NT2/D1 (cell line): ENCODE measurements at regions not wholly inside any gene's neighbourhood (a gene's known extent, or its start where the extent isn't known, plus 50 kb on each side); places are given as distances from the start of the nearest gene placed in this dataset.

Source experiments
- DNase-seq: peaks from one replicate; pipeline ENCODE4 v3.0.0-alpha.2; 2011; ENCODE audit warnings: low read depth, low spot score
- H3K27me3 ChIP-seq: 2 replicates; pipeline ENCODE4 v1.6.0; 2011; ENCODE audit warnings: mild to moderate bottlenecking; ENCODE audit not compliant: insufficient read length, insufficient read depth
- H3K36me3 ChIP-seq: 2 replicates; pipeline ENCODE4 v1.6.1; 2011; ENCODE audit warnings: mild to moderate bottlenecking, low read length, mixed read lengths; ENCODE audit not compliant: insufficient read depth, insufficient read length
- H3K4me1 ChIP-seq: 2 replicates; pipeline ENCODE4 v1.5.1; 2011; ENCODE audit not compliant: insufficient read depth, insufficient read length
- H3K4me3 ChIP-seq: 2 replicates; pipeline ENCODE4 v1.5.1; 2011; ENCODE audit warnings: low read depth; ENCODE audit not compliant: insufficient read length
- H3K9ac ChIP-seq: 2 replicates; pipeline ENCODE4 v1.6.0; 2011; ENCODE audit warnings: low read depth; ENCODE audit not compliant: insufficient read length
- H3K9me3 ChIP-seq: 2 replicates; pipeline ENCODE4 v1.5.1; 2011; ENCODE audit warnings: mild to moderate bottlenecking, low read length; ENCODE audit not compliant: insufficient read depth
- SUZ12 ChIP-seq: IDR thresholded peaks from 2 replicates; pipeline ENCODE4 v1.6.1; 2011; ENCODE audit not compliant: insufficient read length, insufficient read depth; ENCODE audit errors: extremely low read depth
- YY1 ChIP-seq: IDR thresholded peaks from 2 replicates; pipeline ENCODE4 v1.6.1; 2011; ENCODE audit not compliant: insufficient read length, insufficient read depth
- ZNF274 ChIP-seq: IDR thresholded peaks from 2 replicates; pipeline ENCODE4 v1.6.1; 2011; ENCODE audit warnings: mild to moderate bottlenecking, low read depth, low read length

DNA sequence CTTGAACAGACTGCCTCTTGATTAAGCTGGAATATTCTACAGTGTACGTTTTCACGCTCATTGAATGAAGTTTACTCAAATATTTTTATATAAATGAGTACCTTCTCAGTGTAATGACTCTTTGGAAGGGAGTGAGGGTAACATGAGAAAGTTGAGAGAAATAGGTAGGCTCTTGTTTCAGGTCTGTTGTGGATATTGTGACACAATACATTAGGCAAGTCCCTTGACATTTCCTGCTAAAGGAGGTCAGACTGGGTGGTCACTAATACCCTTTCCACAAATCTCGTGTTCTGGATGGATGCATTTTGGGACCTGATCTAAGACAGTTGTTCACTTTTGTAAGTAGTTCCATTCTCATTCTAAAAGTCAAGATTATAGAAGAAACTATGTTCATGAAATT, 324.8 kb upstream of the AZI2 start:
- no peaks in the 10 kb centered on the region for H3K36me3 ChIP-seq

DNA sequence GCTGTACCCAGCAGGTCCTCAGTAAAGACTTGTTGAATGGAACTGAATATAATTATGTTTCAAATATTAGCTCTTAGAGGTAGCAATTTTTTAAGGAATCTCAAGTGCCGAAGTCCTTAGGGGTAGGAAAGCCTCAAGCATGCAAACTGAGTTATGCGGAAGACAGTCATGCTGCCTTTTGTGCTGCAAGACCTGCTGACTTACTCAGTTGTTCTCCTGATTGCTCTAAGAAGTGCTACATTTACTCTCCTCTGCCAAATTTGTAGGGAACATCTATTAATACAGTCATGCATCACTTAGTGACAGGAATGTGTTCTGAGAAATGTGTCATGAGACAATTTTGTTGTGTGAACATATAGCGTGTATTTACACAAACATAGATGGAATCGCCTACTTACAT, 325.6 kb upstream of the AZI2 start:
- no peak for DNase-seq
- Histone ChIP-seq H3K4me3 (no peak overlapping the region), H3K9ac (no peak overlapping the region), H3K4me1 (no peaks in the 10 kb centered on the region), H3K36me3 (no peaks in the 10 kb centered on the region), H3K9me3 (no peaks in the 10 kb centered on the region), H3K27me3 (no peaks in the 10 kb centered on the region)
- TF ChIP-seq YY1 (no peak), ZNF274 (no peak), SUZ12 (no peak)

More for the DNA sequence above, 324.8 kb upstream of the AZI2 start:
- no peak for TF ChIP-seq YY1
- no peak for TF ChIP-seq ZNF274
- TF ChIP-seq SUZ12 = no peak
- Histone ChIP-seq H3K4me3 (no peak overlapping the region), H3K9ac (no peak overlapping the region), H3K9me3 (no peaks in the 10 kb centered on the region), H3K4me1 (no peaks in the 10 kb centered on the region), H3K27me3 (no peaks in the 10 kb centered on the region)
- DNase-seq = no peak

DNA sequence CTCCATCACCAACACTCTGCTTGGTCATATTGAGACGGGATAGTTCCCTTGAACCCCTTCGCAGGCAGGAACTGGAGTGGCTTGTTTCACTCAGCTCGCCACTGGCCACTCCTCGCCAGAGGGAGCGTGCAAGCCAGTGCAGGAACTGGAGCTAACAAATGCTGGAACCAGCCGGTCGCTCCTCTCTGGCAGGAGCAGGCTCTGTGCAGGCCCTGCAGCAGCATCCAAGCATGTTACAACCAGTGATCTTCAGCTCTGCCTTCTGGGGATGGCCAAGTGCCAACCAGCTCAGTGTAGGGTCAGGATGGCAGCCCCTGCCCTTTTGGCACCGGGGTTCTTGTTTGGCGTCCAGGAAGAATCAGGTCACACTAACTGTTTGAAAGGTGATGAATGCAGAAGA, 329.0 kb upstream of the AZI2 start:
- Histone ChIP-seq H3K36me3 (no peaks in the 10 kb centered on the region), H3K4me3 (no peak overlapping the region), H3K9me3 (no peaks in the 10 kb centered on the region), H3K27me3 (no peaks in the 10 kb centered on the region), H3K9ac (no peak overlapping the region), H3K4me1 (peaks cover 3% of the 10 kb centered on the region)
- no peak for TF ChIP-seq ZNF274
- TF ChIP-seq SUZ12 = no peak
- TF ChIP-seq YY1 = no peak
- DNase-seq = no peak

DNA sequence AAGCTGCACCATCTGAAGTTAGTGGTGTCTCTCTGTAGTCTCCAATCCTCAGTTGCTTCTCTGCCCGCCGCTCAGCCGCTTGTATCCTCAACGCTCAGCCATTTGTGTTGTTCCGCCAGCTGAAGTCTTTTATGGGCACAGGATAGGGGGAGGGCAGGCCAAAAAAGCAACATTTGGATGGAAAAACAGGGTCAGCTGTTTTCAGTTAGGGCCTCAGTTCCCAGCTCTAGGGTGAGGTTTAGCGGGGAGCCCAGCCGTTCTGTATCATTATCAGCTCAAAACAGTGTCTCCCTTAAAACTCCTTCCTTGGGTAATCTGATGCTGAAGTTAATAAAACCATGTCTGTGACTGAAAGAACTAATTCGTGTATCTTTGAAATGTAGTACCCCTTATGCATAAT, 329.5 kb upstream of the AZI2 start:
- no peak for TF ChIP-seq ZNF274
- no peak for TF ChIP-seq YY1
- no peak for TF ChIP-seq SUZ12

DNA sequence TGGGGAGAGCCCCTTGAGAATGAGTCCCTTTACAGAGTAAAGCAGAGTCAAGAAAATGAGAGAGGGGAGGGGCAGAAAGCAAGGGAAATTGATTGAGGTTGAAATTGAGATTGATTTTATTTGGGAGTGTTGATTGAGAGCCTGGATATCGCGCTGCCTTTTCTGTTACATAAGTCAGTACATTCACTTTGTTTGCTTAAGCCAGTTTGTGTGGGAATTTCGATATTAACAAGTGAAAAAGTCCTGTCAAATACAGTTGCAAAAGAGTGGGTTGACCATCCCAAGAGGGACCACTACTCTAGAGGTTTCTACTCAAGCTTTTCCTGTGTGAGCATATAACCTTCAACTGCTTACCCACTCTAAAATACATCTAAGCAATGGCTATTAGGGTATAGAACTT, 331.4 kb upstream of the AZI2 start:
- H3K36me3 ChIP-seq = no peaks in the 10 kb centered on the region
- TF ChIP-seq SUZ12 (no peak), ZNF274 (no peak), YY1 (no peak)
- no peak overlapping the region for H3K4me3 ChIP-seq
- no peaks in the 10 kb centered on the region for H3K9me3 ChIP-seq
- H3K27me3 ChIP-seq = no peaks in the 10 kb centered on the region
- H3K9ac ChIP-seq = no peak overlapping the region
- peaks cover 3% of the 10 kb centered on the region for H3K4me1 ChIP-seq
- DNase-seq = no peak

More for the DNA sequence above, 329.5 kb upstream of the AZI2 start:
- no peak overlapping the region for H3K9ac ChIP-seq
- DNase-seq = no peak
- H3K4me1 ChIP-seq = peaks cover 3% of the 10 kb centered on the region
- no peaks in the 10 kb centered on the region for H3K36me3 ChIP-seq
- H3K9me3 ChIP-seq = no peaks in the 10 kb centered on the region
- H3K4me3 ChIP-seq = no peak overlapping the region
- H3K27me3 ChIP-seq = no peaks in the 10 kb centered on the region

DNA sequence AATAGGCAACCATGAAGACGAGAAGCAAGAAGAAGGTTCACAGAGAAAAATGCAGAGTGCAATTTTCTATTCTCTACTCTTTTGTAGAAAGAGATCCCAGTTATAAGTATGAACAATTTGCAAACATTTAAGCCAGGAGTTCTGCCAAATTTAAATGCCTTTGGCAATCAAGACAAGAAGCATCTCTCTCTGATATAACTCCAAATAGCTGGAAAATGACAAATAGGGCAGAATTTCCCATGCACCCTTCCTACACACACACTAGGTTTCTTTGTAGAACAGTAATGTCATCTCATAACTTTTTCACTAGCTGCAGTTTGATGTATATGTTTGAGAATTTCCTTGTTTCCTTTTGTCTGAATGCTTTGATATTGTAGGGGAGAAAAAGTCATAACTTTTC, 333.5 kb upstream of the AZI2 start:
- Histone ChIP-seq H3K4me1 (peaks cover 3% of the 10 kb centered on the region), H3K27me3 (no peaks in the 10 kb centered on the region), H3K36me3 (no peaks in the 10 kb centered on the region), H3K4me3 (no peak overlapping the region), H3K9ac (no peak overlapping the region), H3K9me3 (no peaks in the 10 kb centered on the region)
- no peak for DNase-seq
- TF ChIP-seq SUZ12 = no peak
- TF ChIP-seq YY1 = no peak
- no peak for TF ChIP-seq ZNF274

DNA sequence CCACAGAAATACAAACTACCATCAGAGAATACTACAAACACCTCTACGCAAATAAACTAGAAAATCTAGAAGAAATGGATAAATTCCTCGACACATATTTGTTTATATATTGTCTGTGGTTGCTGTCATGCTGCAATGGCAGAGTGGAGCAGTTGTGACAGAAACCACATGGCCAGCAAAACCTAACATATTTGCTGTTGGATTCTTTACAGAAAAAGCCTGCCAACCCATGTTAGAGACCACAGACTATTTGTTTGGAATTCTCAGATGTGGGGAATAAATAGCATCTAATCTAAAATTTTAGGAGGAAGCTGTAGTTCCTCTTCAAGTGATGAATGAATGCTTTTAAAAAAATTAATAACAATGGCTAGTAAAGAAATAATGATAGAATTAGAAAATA, 341.6 kb upstream of the AZI2 start:
- H3K27me3 ChIP-seq = no peaks in the 10 kb centered on the region
- DNase-seq = no peak
- no peaks in the 10 kb centered on the region for H3K4me1 ChIP-seq
- H3K4me3 ChIP-seq = no peak overlapping the region
- H3K9me3 ChIP-seq = no peaks in the 10 kb centered on the region
- TF ChIP-seq SUZ12 (no peak), ZNF274 (no peak), YY1 (no peak)
- no peak overlapping the region for H3K9ac ChIP-seq
- no peaks in the 10 kb centered on the region for H3K36me3 ChIP-seq

DNA sequence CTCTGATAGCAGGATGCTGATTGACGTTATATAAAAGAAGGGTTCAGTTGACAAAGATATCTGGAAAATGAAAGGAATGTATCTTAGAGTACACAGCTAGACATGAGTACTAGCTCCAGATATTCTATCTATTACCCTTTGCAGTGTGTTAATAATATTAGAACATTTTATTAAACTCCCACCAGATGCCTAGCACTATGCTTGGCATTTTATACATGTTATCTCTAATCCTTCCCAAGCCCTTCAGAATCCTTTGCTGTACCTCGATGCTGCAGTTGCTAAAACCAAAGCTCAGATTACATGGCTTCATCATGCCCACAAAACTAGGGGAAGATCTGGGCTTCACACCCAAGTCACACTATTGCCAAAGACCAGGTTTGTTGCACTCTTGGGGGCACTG, 350.1 kb upstream of the AZI2 start:
- TF ChIP-seq YY1 = no peak
- TF ChIP-seq SUZ12 = no peak
- no peaks in the 10 kb centered on the region for H3K4me1 ChIP-seq
- H3K27me3 ChIP-seq = no peaks in the 10 kb centered on the region
- no peak overlapping the region for H3K9ac ChIP-seq
- DNase-seq = no peak
- no peak overlapping the region for H3K4me3 ChIP-seq
- H3K36me3 ChIP-seq = no peaks in the 10 kb centered on the region
- H3K9me3 ChIP-seq = no peaks in the 10 kb centered on the region
